NOMO-1 treated with DMSO at 0.1 percent for 48 hours (cell line): ENCODE measurements at regions not wholly inside any gene's neighbourhood (a gene's known extent, or its start where the extent isn't known, plus 50 kb on each side); places are given as distances from the start of the nearest gene placed in this dataset.

ENCODE experiments used
- DNase-seq: peaks from one replicate; lab custom pipeline; 2025; ENCODE audit not compliant: unreplicated experiment; lab: John Stamatoyannopoulos, UW

DNA sequence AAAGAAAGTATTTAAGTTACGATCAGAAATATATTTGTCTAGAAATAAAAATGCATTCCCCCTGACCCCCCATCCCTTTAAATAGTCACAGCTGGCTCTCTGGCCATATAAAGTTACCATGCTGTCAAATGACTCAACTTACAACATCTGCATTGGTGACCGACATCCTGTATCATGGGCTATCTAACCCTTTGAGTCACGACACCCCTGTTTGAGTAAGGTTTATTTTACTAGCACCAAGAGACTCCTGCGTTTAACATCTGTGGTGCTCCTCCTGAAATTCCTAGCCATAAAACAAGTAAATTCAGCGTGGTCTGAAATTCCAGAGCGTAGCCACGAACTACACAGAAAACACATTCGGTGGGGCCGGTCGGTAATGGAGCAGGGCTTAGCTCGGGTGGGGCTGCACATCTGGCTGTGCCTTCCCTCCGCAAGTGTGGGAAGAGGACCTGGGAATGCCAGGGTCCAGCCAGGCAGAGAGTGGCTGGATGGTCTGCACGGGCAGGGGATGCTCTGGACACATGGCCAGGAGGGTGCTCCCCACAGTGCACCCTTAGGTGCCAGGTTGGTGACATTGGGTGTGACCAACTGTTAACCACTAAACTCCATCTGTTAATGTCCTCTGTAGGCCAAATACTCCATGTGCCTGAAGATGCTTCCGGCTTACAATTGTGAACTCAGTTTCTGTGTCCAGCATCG, 53.0 kb upstream of the CLDN14 start:
- no peak for DNase-seq

GRCh38 chr21:36533468-36533848, 53.5 kb upstream of the CLDN14 start:
- DNase-seq, result no peak

DNA sequence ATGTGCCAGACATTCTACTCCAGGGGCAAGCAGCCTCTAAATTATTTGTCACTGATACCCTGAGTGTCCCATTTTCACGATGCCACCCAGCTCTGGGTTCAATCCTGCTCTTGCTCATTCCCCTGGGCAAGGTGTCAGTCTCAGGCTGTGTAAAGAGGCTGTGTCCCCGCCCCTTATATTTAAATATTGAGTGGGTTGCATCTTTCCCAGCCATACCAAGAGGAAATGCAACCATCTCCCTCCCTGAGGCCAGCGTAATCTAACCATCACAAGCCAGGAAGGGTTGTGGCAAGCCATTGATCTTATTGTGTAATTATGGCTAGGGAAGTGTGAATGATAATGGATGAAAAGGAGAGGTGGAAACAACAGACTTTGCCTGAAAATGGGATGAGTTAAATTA, 54.7 kb upstream of the CLDN14 start:
- no peak for DNase-seq

DNA sequence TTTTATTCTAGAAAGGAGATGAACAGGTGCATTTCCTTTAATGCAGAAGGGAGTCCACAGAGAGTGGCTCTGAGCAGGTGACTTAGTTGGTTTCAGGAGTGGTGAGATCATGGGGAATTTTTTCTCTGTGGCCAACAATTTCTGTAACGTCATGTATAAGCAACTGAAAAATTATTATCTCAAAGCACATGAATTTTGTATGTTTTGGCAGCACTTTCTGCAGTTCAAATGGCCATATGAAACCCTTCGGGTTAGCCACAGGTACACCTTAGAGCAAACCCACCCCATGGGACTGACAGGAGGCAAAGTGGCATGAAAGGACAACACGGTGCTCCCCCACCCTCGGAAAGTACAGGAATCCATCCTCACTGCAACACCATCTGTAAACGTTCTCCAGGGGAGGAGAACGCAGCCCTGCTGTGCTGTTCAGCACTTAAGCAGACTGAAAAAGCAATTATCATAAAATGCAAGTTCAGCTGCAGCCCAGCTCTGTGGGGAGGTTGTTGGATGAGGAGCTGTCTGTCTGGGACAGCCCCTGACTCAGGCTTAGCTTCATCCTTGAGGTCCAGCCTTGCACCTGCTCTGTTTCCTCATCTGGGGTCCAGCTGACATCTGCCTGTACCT, 55.8 kb upstream of the CLDN14 start:
- no peak for DNase-seq

DNA sequence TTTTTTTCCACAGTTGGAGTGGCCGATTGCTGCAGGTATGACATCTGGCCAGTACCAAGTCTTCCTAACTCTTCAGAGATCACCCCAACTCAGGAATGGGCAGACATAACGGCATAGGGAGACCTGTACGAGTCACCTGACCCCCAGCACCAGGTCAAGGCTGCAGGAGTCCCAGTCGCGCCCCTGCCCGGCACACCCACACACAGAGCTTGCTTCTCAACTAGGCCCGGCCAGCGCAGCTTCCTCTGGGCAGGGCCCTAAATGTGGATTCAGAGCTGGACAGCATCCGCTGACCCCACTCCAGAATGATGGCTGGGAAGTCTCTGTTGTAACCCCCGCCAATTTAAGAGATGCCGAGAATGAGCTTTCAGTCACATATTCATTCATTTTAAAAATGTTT, 58.8 kb upstream of the CLDN14 start:
- DNase-seq, result no peak

GRCh38 chr21:36539434-36540150, 59.7 kb upstream of the CLDN14 start:
- DNase-seq, result no peak

DNA sequence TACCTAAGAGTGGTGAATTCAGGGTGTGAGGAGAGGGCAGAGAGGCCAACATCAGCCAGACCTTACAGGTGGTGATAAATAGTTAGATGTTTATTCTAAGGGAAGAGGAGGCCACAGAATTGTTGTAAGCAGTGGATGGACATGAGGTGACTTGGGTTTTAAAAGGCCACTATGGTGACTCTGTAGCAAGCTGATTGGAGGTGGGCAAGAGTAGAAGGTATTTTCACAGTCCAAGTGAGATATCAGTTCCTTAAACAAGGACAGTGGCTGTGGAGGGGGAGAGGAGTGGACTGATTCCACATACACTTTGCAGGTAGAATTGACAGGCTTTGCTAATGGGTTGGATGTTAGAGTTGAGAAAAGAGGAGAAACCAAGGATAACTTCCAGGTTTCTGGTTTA, 60.8 kb upstream of the CLDN14 start:
- DNase-seq, result no peak

GRCh38 chr21:36541721-36542139, 61.8 kb upstream of the CLDN14 start:
- no peak for DNase-seq

DNA sequence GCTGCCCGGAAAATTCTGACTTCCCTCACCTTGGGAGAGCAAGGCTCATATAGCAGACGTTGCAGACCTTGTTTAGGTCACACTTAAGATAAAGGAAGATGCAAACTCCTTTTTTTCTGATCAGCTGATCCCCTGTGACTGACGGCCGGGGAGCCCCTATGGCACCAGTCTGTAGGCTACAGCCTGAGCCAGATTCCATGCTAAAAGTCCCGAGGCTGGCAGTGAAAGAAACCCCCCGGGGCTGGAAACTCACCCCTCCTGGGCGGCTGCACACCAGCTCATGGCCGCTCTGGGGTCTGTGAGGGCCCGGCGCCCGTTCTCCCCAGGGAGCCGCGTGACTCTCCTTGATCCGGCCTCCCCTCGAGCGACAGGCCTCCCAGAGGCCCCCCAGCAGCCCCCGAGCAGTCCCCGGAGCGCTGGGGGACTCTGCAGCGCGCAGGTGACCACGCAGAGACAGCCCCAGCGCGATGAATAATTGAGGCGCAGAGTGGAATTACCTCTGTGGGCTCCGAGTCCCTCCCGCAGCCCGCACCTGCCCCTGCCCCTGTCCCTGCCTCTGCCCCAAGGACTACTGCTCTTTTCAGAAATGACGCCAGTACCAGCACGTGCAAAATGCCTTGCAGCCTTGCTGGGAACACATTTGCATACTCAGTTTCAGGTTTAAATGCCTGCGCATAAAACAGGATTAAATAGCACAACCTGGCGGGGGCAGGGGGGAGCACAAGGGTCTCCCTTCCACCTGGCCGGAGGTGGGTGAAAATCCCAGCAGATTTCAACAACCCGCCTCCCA, 62.6 kb upstream of the CLDN14 start:
- no peak for DNase-seq

GRCh38 chr21:36543924-36544323, 64.0 kb upstream of the CLDN14 start:
- DNase-seq, result no peak

DNA sequence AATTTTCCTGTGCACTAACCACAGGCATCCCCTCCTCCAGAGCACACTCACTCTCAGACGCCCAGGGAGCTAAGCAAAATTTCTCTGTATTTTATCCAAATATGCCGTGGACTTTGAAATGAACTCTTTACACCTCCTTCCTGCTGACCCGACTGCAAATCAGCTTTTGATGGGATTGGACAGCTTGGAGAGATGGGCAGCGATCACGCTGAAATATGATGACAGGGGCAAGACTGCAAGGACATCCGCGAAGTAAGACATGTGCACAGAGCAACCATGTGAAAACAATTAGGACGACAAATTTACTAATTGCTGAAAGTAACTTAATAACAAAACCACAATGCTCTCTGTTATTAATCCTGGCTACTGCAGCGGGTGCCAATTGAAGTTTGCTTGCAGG, 64.6 kb upstream of the CLDN14 start:
- DNase-seq, result no peak

DNA sequence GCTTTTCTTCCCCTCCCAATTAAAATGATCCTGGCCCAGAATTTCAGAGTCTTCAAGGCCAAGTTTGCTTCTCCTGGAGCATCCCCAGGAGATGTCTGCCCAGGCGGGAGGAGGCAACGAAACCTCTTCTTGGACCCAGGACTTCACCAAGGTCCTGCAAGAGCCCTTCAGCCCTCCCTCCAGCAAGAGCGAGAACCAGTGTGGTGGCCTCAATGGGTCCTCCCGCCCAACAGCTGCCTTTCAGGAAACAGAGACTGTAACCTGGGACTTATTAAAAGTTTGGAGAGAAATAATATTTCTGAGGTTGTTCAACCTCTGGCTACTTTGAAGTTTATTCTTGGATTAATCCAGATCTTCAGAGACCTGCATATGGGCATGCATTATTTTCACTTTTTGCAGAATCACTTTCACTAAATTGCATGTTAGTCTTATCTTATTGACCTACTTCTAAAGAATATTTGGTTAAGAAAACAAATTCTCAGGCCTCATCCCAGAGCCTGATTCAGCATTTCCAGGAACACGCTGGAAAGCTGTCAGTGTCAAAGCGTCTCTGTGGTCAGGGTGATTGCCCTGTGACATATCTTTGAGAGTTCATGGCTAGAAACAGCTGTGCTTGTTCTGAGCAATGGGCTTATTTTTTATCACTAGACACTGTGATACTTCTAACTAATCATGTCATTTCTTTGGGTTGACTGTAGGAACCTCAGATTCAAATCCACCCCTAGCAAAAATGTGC, 66.0 kb upstream of the CLDN14 start:
- DNase-seq, result no peak

DNA sequence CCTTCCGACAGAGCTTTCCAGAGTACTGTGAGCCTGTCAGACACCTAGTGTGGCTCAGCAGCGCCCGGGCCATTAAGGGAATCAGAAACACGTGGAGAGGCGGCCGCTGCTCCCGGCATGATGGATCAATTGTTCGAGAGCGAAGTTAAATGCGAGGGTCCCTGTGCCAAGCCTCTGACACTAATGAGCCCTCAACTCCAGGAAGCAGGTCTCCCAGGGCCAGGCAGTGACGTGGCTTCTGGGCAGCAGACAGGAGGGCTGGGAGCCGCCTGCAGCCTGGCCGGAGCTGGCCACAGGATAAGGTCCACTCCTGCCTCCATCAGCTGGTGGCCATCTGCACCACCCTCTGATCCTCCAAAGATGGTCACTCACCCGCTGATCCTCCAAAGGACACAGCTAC, 67.5 kb upstream of the CLDN14 start:
- DNase-seq, result no peak

DNA sequence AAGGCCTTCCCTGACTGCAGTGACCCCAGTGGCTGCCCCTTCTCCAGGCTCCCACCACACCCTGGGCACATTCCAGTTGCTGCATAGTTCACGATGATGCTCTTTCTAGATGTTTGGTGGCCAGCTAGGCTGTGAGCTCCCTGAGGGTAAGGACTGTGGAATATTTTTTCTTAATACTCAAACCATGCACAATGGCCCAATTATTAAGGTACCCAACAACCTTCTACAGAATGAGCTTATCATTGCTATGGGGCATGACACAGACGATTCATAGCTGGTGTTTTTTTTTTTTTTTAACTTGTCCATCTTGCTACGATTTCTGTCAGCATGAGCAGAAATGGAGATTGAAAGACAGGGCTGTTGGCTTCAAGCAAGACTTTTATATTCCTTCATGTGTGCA, 68.9 kb upstream of the CLDN14 start:
- DNase-seq, result no peak

DNA sequence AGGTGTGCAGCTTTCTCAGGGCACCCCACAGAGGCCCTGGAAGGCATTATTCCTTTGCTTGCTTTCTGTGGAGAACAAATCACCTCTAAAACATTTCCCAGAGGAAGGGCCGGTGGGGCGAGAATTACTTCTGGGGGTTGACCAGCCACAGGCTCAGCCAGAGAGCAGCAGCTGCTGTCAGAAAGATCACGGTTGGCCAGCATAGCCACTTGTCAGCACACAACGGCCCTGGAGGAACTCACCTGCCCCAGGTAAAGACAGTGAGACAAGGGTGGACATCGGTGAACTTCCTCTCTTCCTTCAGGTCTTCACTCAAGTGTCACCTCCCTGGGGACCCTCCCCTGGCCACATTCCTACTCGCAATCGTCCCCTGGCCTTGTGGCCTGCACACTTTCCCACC, 69.5 kb upstream of the CLDN14 start:
- DNase-seq, result no peak

- DNase-seq, result no peak
Observed at GRCh38 chr21:36550761-36551160, 70.8 kb upstream of the CLDN14 start.

GRCh38 chr21:36551321-36551720, 71.4 kb upstream of the CLDN14 start:
- no peak for DNase-seq

DNA sequence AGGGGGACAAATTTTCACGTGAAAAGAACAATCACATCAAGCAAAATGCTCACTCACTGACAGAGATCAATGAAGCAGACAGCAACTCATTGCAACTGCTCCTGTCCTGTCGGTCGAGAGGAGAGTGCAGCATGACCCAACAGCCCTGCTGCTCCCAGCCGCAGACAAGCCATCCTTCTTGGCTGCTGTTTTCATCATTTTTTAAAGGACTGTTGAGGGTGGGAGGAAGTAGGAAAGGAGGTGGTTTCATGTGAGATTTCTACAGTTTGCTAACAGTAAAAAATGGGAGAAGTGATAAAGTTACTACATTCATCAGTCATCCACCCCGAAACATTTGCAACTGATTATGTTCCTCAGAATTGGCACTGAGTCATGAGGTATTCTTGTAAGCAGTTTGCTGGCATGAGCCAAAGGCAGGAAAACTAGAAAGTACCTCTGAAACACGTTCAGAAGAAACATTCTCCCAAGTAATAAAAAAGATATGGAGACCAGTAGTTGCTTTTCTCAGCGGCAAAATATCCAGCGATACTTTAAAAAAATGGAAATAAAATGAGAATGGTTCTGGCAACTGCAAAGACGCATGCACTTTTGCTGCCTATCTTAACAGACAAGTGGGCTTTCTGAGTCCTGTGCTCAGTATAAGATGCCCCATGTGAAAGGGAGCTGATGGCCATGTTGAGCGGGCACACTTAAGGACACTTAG, 72.0 kb upstream of the CLDN14 start:
- peak; percentile 61 for DNase-seq

DNA sequence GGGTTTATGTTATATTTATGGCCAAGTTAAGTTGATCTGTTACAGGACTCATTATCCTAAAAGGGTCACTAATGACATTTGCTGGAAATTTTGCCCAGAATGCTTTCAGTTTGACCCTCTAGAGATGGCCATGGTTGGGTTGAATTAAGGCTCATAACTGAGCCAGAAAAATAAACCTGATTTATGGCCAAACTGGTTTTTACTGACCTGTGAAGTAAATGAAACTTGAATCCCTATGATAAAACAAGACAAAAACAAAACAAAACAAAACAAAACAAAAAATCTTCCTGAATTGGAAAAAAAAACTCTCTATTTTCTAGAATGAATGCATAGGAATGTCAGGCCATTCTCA, 72.5 kb upstream of the CLDN14 start:
- DNase-seq, result no peak

- DNase-seq, result no peak
Observed at GRCh38 chr21:36553406-36553805, 73.5 kb upstream of the CLDN14 start.
